Colonic mucosa (tissue), 4 donors: ENCODE measurements at regions not wholly inside any gene's neighbourhood (a gene's known extent, or its start where the extent isn't known, plus 50 kb on each side); places are given as distances from the start of the nearest gene placed in this dataset.

Experiments used
- DNase-seq: peaks from one replicate; pipeline ENCODE4 v3.0.0-alpha.2; 2020
- H3K27ac ChIP-seq: fragments of 200-600 bp; one replicate; pipeline ENCODE4 v1.8.0; 2021
- H3K27me3 ChIP-seq: fragments of 200-600 bp; one replicate; pipeline ENCODE4 v1.8.0; 2021
- H3K36me3 ChIP-seq: fragments of 200-600 bp; one replicate; pipeline ENCODE4 v1.8.0; 2021
- H3K4me1 ChIP-seq: fragments of 200-600 bp; one replicate; pipeline ENCODE4 v1.8.0; 2021; ENCODE audit warnings: mild to moderate bottlenecking
- H3K4me3 ChIP-seq: fragments of 200-600 bp; one replicate; pipeline ENCODE4 v1.8.0; 2021
- H3K9ac ChIP-seq, 2 donors: one replicate each; pipeline ENCODE4 v1.7.0; 2013; ENCODE audit warnings: control low read depth in 2 of 2, low read depth in 2 of 2, low read length in 2 of 2
- H3K9me3 ChIP-seq: fragments of 200-600 bp; one replicate; pipeline ENCODE4 v1.8.0; 2021
- CTCF ChIP-seq: fragments of 200-600 bp; IDR thresholded peaks from one replicate; pipeline ENCODE4 v1.8.0; 2022; ENCODE audit warnings: antibody characterized with exemption, mild to moderate bottlenecking
- intact Hi-C: fragments of 100-400 bp; cut with DNase I; formaldehyde crosslinking; loops from one replicate; pipeline ENCODE4 v1.14.1; 2022
- donor health status: healthy.
- donor health status: DM: no; HTN: no; CAD: no.
- donor health status: DM: no; HTN: no; CAD: no.

- Histone ChIP-seq H3K4me1 (no peaks in the 10 kb centered on the region), H3K4me3 (no peak overlapping the region), H3K9ac (no peak overlapping the region), H3K36me3 (no peaks in the 10 kb centered on the region), H3K27me3 (no peaks in the 10 kb centered on the region), H3K27ac (no peak overlapping the region), H3K9me3 (no peaks in the 10 kb centered on the region)
- no peak for DNase-seq
- intact Hi-C loops, result no loop called here
- TF ChIP-seq CTCF, result no peak
These were observed 370.2 kb downstream of the GATA3 start for GRCh38 chr10:8424555-8425211.

DNA sequence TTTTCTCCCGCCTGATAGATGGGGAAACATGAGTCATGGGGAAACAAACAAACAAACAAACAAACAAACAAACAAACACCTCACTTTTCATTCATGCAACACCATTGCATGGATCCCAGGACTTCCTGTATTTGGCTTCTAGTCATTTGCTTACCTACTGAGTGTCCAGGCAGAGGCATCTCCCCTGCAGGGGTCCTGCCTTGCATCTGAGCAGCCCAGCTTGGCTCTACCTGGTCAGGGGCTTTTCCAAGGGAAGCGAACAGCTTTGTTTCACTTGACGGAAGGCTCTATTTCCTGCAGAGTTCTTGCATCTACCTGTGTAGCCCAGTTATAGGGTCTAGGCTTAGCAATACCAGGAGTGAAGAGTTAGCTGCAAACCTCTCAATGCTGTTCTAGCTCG, 374.2 kb downstream of the GATA3 start:
- Histone ChIP-seq H3K4me3 (no peak overlapping the region), H3K27ac (no peak overlapping the region), H3K36me3 (no peaks in the 10 kb centered on the region), H3K27me3 (no peaks in the 10 kb centered on the region), H3K4me1 (no peaks in the 10 kb centered on the region), H3K9ac (no peak overlapping the region), H3K9me3 (no peaks in the 10 kb centered on the region)
- DNase-seq, result no peak
- TF ChIP-seq CTCF, result no peak
- intact Hi-C loops, result no loop called here

- no peak for DNase-seq
- no peaks in the 10 kb centered on the region for H3K4me1 ChIP-seq
- no peaks in the 10 kb centered on the region for H3K9me3 ChIP-seq
- no peaks in the 10 kb centered on the region for H3K36me3 ChIP-seq
- H3K27me3 ChIP-seq, result no peaks in the 10 kb centered on the region
- no peak overlapping the region for H3K9ac ChIP-seq
- TF ChIP-seq CTCF, result no peak
- no peak overlapping the region for H3K27ac ChIP-seq
- intact Hi-C loops, result no loop called here
- H3K4me3 ChIP-seq, result no peak overlapping the region
These were observed 375.8 kb downstream of the GATA3 start for GRCh38 chr10:8430321-8430720.

DNA sequence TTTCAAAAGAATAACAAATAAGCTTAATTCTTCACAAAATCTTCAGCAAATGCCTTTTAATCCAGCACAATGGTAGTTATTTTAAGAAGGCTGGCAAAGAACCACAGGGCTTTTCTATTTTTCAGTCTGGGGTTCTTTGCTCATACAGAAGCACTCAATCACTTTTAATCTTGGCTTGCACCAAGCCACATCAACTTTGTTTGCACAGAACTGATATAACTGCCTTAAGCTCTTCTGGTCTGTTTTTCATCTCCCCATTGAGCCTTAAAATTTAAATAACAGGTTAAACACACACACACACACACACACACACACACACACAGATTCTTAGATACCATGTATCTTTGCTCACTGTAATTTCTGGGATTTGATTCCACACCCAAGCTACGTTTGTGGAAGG, 377.0 kb downstream of the GATA3 start:
- no peaks in the 10 kb centered on the region for H3K9me3 ChIP-seq
- H3K9ac ChIP-seq, result no peak overlapping the region
- no peak overlapping the region for H3K27ac ChIP-seq
- no peak for TF ChIP-seq CTCF
- H3K4me1 ChIP-seq, result no peaks in the 10 kb centered on the region
- no peak overlapping the region for H3K4me3 ChIP-seq
- H3K36me3 ChIP-seq, result no peaks in the 10 kb centered on the region
- intact Hi-C loops, result no loop called here
- DNase-seq, result no peak
- no peaks in the 10 kb centered on the region for H3K27me3 ChIP-seq

DNA sequence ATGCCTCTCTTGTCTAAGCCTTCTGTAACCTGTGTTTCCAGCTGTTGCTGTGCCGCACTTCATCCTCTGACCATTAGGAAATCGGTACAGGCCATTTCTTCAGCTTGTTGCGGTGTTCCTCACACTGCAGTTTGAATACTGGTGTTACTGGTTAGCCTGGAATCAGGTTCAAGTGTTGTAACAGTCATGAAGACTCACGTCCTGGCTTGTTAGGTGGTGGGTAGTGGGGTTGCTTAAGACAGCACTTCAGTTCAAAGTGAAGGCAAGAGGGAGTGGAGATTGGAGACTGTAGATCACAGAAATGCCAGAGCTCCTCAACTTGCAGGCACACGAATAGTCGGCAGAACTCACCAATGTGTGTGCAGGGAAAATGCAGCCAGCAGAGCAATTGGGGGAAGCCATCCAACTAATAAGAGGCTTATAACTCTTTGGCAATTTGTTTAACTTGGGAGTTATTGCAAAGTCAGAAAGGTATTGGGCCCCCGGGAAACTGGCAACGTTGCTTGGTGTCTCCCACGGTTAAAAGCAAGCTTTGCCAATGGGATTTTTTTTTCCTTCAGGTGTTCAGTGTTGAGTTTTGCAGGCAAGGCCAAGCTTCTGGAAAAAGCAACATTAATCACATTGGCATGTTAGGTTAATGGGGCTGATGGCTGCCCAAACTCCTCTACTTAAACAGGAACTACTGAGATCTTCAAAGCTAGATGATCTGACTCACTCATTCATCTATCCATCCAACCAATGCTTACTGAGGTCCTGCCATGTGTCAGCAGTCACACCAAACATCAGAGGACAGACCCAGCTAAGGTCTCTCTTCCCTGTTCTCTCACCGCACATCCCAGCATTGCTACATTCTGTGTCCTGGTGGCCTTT, 380.9 kb downstream of the GATA3 start:
- Histone ChIP-seq H3K27me3 (no peaks in the 10 kb centered on the region), H3K27ac (no peak overlapping the region), H3K36me3 (no peaks in the 10 kb centered on the region), H3K4me1 (no peaks in the 10 kb centered on the region), H3K9ac (no peak overlapping the region), H3K4me3 (no peak overlapping the region), H3K9me3 (no peaks in the 10 kb centered on the region)
- DNase-seq, result no peak
- intact Hi-C loops, result no loop called here
- no peak for TF ChIP-seq CTCF
